NCI-H345 (cell line): ENCODE measurements at regions not wholly inside any gene's neighbourhood (a gene's known extent, or its start where the extent isn't known, plus 50 kb on each side); places are given as distances from the start of the nearest gene placed in this dataset.

ENCODE experiments used
- DNase-seq: peaks from one replicate; lab custom pipeline; 2025; lab: John Stamatoyannopoulos, UW

DNA sequence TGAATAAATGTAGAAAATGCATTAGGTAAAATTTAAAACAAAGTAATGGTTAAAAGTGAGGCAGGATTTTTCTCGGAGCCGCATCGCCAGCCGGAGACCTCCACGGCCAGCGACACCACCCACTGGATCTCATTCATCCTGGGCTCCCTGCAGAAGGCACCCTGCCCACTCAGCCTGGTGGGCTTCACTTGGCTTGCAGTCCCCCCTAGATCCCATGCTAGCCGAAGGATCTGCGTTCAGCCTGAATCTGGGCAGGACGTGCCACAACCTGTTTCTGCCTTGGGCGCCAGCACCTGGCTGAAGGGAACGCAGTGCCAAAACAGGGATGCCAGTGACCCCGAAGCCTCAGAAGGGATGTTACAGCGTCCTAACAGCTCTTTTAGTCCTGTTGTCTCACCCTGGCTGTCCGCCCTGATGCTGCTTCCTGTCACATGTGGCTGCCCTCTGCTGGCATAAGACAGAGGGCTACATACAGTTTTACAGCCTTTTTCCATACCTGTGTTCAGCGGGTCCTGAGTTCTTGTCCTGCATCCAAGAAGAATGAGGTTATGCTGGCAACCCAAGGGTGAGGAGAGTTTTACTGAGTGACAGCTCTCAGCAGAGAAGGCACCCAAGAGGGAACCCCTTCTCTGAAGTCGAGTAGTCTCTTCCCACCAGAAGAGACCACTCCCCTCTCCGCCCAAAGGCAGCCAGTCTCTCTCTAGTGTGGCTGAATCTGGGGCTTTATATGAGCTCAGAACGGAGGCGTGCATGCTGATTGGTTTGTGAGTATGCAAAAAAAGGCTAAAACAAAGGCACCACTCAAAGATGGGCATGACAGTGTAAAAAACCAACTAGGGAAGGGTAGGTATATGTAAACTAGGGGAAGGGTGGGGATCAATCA is 173.1 kb upstream of the GYPC start:
- DNase-seq = no peak

DNA sequence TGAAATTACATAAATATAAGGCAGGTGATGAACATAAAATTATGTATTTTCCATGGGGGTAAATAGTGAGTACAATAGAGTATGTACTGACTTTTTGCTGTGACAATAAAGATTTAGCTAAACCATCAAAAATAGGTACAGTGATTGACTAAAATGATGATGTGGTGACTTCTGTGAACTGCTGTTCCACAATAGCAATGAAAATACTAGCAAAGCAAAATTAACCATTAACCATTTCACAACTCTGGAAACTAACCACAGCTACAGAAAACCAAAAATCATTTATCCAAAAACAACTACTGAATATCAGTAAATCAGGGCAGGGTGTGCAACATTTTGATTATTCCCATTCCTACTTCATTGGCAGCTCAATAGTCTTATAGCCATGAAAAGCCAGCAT is 161.4 kb upstream of the GYPC start:
- DNase-seq = no peak

DNA sequence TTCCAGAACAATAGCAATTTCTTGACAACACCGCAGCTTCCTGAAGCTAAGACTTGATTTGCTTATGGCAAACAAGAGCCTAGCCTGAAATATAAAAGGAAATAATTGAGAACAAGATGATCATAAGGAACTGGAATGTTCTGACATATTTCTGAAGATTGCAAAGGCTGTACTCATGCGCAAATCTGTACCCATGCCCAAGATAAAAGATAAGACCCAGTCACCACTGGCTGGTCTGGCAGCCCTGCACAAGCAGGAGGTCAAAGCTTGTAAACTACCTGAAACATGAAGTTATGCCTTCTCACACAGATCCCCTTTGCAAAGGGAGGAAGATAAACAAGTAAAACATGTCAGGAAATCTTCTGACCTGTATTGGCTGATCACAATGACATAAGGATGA is 160.8 kb upstream of the GYPC start:
- DNase-seq = no peak

DNA sequence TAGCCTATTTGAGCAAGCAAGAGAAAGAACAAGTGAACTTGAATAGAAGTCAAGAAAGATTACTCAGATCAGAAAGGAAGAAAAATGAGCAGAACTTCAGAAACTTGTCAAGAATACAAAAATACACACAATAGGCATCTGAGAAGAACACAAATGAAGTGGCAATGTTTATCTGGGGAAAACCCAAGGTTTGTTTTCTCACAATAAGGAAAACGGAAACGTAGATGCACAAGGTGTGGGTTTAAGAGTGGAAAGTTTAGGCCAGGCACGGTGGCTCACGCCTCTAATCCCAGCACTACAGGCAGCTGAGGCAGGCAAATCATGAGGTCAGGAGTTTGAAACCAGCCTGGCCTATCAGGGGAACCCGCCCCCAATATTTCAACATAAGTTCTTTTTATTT is 159.5 kb upstream of the GYPC start:
- DNase-seq = no peak

DNA sequence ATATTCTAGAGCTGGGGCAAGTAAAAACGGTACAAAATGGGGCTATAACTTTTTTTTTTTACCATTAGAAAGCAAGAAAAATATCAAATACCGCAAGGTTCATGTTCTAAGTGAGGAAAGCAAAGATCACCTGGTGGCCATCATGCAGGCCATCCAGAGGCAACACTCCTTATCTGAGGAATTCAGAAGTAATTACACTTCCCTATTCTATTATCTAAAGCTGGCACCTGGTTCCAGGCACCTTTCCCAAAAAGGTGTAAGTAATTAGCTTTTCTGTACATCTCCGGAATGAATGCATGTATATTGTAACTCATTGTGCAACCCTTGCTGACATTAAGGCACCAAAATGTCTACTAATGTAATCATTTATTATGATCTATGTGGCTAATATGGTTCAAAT is 152.5 kb upstream of the GYPC start:
- no peak for DNase-seq

DNA sequence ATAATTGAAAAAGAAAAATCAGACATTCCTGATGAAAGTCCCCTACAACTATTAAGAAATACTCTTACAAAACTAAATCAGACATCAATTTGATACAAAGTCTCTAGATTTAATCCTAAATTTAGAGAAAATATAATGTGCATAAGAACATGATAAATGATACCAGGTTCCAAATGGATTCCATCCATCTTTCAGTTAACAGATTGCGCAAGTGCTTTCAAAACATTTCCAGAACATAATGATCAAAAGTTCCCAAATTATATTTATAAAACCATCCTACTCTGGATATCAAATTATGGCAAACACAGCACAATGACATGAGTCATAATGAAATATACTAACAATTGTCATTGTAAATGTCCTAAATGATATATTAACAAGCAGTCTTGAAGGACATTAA is 151.0 kb upstream of the GYPC start:
- DNase-seq = no peak

DNA sequence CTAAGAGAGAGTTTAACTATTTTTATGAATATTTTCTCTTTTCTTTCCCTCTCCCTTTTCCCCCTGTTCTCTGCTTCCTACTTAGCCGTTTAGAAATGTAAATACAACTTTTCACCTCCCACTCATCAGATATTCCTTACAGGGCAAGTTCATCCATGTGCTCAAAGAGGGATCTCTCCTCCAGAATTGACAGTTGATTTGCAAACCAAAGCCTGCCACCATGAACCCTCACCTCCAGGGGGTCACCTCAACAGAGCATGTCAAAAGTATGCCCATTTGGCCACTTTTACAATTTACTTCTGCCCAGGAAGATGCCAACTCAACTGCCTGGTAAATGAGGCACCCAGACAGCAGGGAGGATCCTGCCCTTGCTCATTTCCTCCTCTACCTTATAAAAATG is 149.2 kb upstream of the GYPC start:
- DNase-seq = no peak

GRCh38 chr2:126507425-126507911 is 148.5 kb upstream of the GYPC start:
- no peak for DNase-seq

DNA sequence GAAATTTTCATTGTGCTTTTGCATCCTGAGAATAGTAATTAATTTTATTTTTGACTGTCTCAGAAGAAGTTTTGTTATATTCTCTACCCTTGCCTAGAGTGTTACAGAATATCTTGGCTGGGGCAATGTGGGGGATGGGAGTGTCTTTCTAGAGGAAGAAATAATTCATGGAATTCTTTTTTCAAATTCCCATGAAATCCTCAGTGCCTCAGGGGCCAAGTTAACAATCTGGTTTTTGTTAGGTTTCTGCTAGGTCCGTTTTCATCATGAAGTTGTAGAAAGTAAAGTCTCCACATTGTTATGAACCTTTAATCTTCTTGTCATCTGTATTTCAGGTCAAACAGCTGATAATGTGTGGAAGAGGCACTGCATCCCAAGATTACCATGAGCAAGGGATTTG is 145.6 kb upstream of the GYPC start:
- no peak for DNase-seq

GRCh38 chr2:126510960-126511359 is 145.0 kb upstream of the GYPC start:
- DNase-seq = no peak

- no peak for DNase-seq
Measured at GRCh38 chr2:126512026-126512425, 143.9 kb upstream of the GYPC start.

- DNase-seq = no peak
Measured at GRCh38 chr2:126513033-126513432, 142.9 kb upstream of the GYPC start.

DNA sequence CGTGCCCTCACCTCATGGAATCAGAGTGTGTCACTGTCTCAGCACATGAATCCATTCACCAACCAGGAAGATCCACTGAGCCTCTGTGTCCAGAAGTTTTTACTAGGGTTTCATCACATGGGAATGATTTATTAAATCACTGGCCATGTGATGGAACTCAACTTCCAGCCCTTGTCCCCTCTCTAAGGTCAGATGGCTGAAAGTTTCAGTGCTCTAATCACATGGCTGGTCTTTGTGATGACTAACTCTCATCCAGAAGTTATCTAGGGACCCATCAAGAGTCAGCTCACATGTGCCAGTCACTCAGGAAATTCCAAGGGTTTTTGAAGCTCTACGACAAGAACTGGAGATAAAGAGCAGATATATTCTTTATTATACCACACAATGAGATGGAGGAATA is 140.5 kb upstream of the GYPC start:
- no peak for DNase-seq

DNA sequence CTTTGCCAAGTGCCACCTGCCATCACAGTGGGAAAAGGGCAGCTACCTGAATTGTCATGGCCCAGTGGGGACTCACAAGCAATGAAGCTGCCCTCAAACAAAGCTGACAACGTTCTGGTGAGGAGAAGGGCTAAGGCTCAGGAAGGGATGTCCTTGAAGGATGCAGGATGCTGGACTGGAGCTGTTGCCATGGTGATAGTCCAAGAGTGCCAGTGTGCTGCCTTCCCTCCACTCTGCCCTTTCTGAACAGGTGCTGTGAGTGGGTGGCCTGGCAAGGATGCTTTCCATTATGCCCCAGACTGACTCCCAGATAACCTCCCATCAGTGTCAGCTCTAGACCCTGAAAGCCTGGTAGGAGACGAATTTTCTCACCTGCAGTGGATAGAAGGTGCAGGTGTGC is 137.8 kb upstream of the GYPC start:
- DNase-seq = no peak

DNA sequence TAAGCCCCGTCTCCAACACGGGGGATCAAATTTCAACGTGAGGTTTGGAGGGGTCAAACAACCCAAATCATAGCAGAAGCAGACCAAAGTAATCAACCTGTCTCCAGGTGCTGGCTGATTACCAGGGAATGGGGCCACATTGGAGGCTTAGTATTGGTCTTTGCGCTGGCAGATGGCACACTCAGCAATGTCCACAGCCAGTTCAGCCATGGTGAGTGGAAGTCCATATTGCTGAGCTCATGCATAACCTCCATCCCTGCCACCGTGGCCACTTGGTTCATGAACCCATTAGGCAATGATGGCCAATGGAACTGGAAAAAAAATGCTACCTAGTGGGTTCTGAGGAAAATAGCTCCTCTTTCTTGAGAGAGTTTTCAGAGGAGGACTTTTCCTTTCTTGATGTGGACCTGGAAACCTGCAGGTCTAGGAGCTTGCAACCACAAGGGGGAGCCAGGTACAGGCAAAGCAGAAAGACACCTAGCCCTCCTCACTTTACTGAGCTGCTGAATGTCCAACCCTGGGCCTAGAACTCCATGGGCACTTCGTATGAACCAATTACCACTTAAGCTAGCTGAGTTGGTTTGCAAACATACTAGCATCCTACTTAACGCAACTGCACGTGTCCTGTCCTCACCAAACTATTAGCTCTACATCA is 128.0 kb upstream of the GYPC start:
- DNase-seq = no peak

GRCh38 chr2:126531029-126531428 is 124.9 kb upstream of the GYPC start:
- no peak for DNase-seq

- no peak for DNase-seq
Measured at GRCh38 chr2:126534478-126534877, 121.5 kb upstream of the GYPC start.

DNA sequence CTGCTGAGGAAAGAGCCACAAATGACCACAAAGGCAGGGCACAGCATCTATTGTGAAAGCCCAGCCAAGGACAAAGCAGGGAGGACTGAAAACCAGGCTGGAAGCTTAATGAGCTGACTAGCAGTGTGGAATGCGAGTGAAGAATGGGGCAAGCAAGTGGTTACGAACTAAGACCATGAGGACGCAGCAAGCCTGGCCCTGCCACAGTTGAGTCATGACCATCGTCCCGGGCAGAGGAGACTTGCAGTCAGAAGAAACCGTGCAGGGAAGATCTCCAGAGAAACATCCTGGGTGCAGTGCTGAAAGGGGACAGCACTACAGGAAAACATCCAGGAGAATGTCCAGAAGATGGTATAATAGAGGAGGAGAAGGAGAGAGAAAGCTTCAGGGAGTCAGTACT is 120.5 kb upstream of the GYPC start:
- no peak for DNase-seq

DNA sequence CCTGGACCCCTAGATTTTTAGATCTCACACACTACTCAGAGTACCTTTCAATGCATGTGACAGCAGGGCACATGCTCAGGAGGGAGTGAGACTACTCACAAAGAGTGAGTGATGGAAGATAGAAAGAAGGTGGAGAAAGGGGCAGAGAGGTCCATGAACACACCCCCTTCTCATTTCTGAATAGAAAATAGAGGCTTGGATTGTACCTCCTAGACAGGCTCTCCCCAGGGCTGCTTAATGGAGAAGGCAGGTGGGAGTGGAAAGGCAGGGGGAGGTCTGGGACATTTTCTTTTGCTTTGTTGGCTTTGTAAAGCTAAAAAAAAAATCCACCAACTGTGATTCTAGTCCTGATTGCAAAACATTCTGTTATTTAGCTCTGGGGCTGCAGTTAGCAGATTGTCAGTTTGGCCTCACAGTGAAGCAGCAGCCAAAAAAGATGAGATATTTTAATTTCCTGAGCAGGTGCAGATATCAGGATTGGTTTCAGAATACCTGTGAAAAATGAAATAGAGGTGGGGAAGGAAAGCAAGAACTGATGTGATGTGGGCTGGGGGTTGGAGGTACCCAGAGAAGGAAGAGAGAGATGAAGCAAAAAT is 119.3 kb upstream of the GYPC start:
- DNase-seq = no peak

- no peak for DNase-seq
Measured at GRCh38 chr2:126539101-126539500, 116.9 kb upstream of the GYPC start.

DNA sequence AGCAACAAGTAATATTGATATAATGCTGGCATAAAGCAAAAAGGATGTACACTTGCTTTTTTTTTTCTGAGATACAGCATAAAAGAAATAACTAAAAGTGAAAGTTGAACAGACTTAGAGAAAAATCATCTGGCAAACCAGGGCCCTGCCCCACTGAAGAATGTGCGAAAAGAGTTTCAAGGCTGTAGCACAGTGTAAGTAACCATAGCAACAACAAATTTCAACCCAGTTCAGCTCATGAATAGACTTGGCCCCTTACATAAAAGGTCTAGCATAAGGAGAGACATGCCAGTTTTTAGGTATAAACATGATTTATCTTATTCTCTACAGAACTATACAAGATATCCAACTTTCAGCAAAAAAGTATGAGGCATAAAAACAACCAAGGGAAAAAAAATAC is 113.7 kb upstream of the GYPC start:
- DNase-seq = no peak

DNA sequence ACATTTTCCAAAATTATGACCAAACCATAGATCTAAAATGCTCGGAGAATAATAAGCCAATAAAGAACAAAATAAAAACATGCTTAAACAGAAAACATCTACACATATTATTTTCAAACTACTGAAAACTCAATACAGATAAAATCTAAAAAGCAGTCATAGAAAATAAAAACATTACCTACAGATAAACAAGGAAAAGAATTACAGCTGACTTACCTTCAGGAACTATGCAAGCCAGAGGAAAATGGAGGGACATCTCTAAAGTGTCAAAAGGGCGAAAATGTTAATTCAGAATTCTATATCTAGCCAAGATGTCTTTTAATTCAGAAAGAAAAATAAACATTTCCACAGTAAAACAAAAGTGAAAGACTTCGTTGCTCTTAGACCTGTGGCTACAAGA is 112.9 kb upstream of the GYPC start:
- DNase-seq = no peak

DNA sequence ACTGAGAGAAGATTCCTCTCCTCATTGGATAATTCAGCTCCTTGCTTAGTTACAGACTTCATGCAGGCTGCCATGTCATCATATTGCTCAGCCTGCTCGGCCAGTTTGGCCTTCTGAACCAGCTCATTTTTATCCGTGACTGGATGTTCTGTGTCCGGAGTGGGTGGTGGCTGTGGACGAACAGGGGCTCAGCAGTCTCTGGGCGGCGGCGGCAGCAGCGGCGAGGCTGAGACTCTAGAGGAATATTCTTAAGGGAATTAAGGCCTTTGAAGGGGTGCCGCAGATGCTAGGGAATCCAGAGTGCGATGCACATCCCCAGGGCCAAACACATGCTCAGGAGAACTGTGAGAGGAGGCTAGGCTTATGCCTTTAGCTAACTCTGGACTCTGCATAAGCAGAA is 97.9 kb upstream of the GYPC start:
- no peak for DNase-seq
